ENCODE measurements at regions not wholly inside any gene's neighbourhood (a gene's known extent, or its start where the extent isn't known, plus 50 kb on each side); places are given as distances from the start of the nearest gene placed in this dataset.

DNA sequence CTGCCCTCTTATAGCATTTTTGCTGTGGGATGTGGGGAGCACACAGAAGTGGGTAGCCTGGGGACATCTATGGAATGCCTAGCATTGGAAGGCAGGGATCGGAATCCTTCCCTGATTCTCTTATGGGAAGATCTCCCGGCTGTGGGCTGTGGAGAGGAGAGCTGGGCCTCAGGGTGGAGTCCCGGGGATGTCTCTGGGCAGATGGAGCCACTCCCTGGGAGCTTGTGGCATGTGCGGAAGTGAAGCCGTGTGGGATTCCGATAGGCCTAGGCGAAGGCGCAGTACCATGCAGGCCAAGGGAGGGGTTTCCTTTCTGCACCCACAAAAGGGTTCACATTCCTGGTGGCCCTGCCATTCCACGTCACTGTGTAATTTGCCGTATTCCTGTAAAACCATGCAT lies 87.9 kb downstream of the GLI2 start:
- no peak overlapping the region for H3K27ac ChIP-seq
- H2AFZ ChIP-seq (ENCODE audit: low read depth) = no peak overlapping the region
- peaks cover 5% of the 10 kb centered on the region for H3K4me1 ChIP-seq (ENCODE audit: low read depth, poor library complexity, severe bottlenecking)
- TF ChIP-seq, protein P1, sequence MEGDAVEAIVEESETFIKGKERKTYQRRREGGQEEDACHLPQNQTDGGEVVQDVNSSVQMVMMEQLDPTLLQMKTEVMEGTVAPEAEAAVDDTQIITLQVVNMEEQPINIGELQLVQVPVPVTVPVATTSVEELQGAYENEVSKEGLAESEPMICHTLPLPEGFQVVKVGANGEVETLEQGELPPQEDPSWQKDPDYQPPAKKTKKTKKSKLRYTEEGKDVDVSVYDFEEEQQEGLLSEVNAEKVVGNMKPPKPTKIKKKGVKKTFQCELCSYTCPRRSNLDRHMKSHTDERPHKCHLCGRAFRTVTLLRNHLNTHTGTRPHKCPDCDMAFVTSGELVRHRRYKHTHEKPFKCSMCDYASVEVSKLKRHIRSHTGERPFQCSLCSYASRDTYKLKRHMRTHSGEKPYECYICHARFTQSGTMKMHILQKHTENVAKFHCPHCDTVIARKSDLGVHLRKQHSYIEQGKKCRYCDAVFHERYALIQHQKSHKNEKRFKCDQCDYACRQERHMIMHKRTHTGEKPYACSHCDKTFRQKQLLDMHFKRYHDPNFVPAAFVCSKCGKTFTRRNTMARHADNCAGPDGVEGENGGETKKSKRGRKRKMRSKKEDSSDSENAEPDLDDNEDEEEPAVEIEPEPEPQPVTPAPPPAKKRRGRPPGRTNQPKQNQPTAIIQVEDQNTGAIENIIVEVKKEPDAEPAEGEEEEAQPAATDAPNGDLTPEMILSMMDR (conservative IDR thresholded peaks at IDR 0.05; ENCODE audit: low read depth, low read length) = no peak
- no peaks in the 10 kb centered on the region for H3K27me3 ChIP-seq (ENCODE audit: insufficient read depth, low read depth)
- H4K20me1 ChIP-seq (ENCODE audit: insufficient read depth) = no peaks in the 10 kb centered on the region
- H3K4me3 ChIP-seq (IDR thresholded peaks at IDR 0.05; ENCODE audit: insufficient read depth, low read depth, low read length) = no peak overlapping the region
- H3K9ac ChIP-seq = no peak overlapping the region
- no peak overlapping the region for H3K4me2 ChIP-seq
- no peaks in the 10 kb centered on the region for H3K79me2 ChIP-seq (ENCODE audit: insufficient read depth, low read depth)
- no peaks in the 10 kb centered on the region for H3K36me3 ChIP-seq (ENCODE audit: insufficient read depth)

DNA sequence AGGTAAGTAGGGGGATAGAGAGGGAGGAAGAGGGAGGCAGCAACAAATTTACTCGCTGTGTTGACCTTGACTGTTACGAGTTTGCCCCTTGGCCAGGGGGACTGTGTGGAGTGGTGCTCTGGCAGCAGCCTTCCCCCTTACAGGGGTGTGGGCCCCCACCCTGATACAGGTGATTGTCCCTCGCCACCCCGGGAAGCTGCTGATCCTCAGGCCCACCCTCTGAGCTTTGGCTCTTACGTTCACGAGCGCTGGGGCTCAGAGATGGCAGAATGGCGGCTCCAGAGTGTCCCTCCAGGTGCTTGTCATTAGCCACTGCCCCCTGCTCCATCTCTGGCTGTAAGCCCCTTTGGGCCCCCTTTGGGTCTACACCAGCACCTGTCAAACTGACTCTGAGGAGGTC lies 88.6 kb downstream of the GLI2 start:
- no peak overlapping the region for H3K4me3 ChIP-seq (IDR thresholded peaks at IDR 0.05; ENCODE audit: insufficient read depth, low read depth, low read length)
- no peak overlapping the region for H3K4me2 ChIP-seq
- no peak overlapping the region for H2AFZ ChIP-seq (ENCODE audit: low read depth)
- no peak overlapping the region for H3K27ac ChIP-seq
- no peaks in the 10 kb centered on the region for H4K20me1 ChIP-seq (ENCODE audit: insufficient read depth)
- H3K79me2 ChIP-seq (ENCODE audit: insufficient read depth, low read depth) = no peaks in the 10 kb centered on the region
- H3K27me3 ChIP-seq (ENCODE audit: insufficient read depth, low read depth) = no peaks in the 10 kb centered on the region
- H3K9ac ChIP-seq = no peak overlapping the region
- TF ChIP-seq, protein P1 (conservative IDR thresholded peaks at IDR 0.05; ENCODE audit: low read depth, low read length) = no peak
- H3K36me3 ChIP-seq (ENCODE audit: insufficient read depth) = no peaks in the 10 kb centered on the region
- peaks cover 5% of the 10 kb centered on the region for H3K4me1 ChIP-seq (ENCODE audit: low read depth, poor library complexity, severe bottlenecking)

DNA sequence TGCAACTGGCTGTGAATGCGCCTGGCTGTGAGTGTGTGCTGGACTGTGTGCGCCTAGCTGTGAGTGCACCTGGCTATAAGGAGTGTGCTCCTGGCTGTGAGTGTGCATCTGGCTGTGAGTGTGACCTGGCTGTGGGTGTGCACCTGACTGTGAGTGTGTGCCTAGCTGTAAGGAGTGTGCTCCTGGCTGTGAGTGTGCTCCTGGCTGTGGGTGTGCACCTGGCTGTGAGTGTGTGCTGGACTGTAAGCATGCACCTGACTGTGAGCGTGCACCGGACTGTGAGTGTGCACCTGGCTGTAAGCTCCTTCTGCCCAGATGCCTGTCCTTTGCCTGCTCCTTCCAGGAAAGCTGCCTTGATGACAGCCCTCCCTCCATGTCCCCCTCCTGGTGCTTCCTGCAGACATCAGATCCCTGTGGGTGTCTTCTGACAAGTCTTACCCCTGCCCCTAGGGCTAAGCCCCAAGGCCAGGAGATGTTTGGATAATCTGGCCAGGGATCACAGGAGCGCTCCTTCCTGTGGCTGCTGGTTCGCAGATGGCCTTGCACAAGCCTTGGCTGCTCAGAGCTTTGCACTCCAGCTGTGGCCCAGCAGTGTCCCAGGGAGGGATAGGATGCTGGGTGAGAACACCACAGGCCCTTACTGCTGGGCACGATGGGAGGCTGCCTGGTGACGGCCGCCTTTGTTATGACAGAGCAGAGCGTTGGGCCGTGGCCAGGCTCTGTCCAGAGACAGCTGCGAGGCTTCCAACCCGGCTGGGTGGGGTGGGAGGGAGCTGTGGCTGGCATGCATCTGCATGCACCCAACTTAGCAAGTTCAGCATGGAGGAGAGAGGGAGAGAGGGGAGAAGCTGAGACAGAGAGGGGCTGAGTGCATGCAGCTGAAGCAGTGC lies 89.9 kb downstream of the GLI2 start:
- Histone ChIP-seq H3K4me3 (IDR thresholded peaks at IDR 0.05; ENCODE audit: insufficient read depth, low read depth, low read length) (no peak overlapping the region), H3K9ac (no peak overlapping the region), H3K4me1 (ENCODE audit: low read depth, poor library complexity, severe bottlenecking) (peaks cover 5% of the 10 kb centered on the region), H2AFZ (ENCODE audit: low read depth) (no peak overlapping the region), H3K4me2 (no peak overlapping the region), H4K20me1 (ENCODE audit: insufficient read depth) (no peaks in the 10 kb centered on the region), H3K79me2 (ENCODE audit: insufficient read depth, low read depth) (no peaks in the 10 kb centered on the region), H3K27me3 (ENCODE audit: insufficient read depth, low read depth) (no peaks in the 10 kb centered on the region), H3K36me3 (ENCODE audit: insufficient read depth) (no peaks in the 10 kb centered on the region), H3K27ac (no peak overlapping the region)
- TF ChIP-seq, protein P1 (conservative IDR thresholded peaks at IDR 0.05; ENCODE audit: low read depth, low read length) = no peak

DNA sequence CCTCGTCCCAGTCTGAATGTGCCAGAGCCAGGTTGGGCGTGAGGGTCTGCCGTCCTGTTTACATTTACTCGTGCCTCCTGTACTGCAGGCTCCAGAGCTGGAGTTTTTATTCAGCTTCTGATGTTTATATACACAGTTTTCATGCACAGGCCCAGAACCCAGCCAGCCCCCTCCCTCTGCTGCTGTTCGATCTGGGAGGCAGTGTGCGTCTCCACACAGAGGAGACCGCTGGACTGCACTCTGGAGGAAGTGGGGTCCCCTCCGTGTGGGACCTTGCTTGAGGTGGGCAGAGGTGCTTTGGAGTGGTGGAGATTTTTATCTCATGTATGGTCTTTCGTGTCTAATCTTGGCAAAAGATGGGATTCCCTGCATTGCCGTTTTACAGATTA lies 90.6 kb downstream of the GLI2 start:
- Histone ChIP-seq H3K4me2 (no peak overlapping the region), H4K20me1 (ENCODE audit: insufficient read depth) (no peaks in the 10 kb centered on the region), H3K27ac (no peak overlapping the region), H3K4me3 (IDR thresholded peaks at IDR 0.05; ENCODE audit: insufficient read depth, low read depth, low read length) (no peak overlapping the region), H3K79me2 (ENCODE audit: insufficient read depth, low read depth) (no peaks in the 10 kb centered on the region), H3K27me3 (ENCODE audit: insufficient read depth, low read depth) (no peaks in the 10 kb centered on the region), H3K36me3 (ENCODE audit: insufficient read depth) (no peaks in the 10 kb centered on the region), H3K4me1 (ENCODE audit: low read depth, poor library complexity, severe bottlenecking) (peaks cover under 1% of the 10 kb centered on the region), H3K9ac (no peak overlapping the region), H2AFZ (ENCODE audit: low read depth) (no peak overlapping the region)
- TF ChIP-seq, protein P1 (conservative IDR thresholded peaks at IDR 0.05; ENCODE audit: low read depth, low read length) = no peak

All from KMS-11 (cell line).